ENCODE measurements at regions not wholly inside any gene's neighbourhood (a gene's known extent, or its start where the extent isn't known, plus 50 kb on each side); places are given as distances from the start of the nearest gene placed in this dataset.

GRCh38 chr3:13173186-13173585, 100.0 kb upstream of the IQSEC1 start:
- no peak for DNase-seq
- Histone ChIP-seq H3K4me1 (no peaks in the 10 kb centered on the region), H3K9me3 (replicated peaks) (no peaks in the 10 kb centered on the region), H3K4me3 (no peak overlapping the region), H3K27me3 (peaks cover 3% of the 10 kb centered on the region; the same call in 1 of the 2 replicates), H3K36me3 (no peaks in the 10 kb centered on the region), H3K27ac (no peak overlapping the region)

GRCh38 chr3:13172644-13173013, 99.4 kb upstream of the IQSEC1 start:
- H3K27me3 ChIP-seq: peaks cover 3% of the 10 kb centered on the region; the same call in 1 of the 2 replicates
- no peak overlapping the region for H3K4me3 ChIP-seq

GRCh38 chr3:13171704-13172643, 98.7 kb upstream of the IQSEC1 start:
- Histone ChIP-seq H3K27ac (no peak overlapping the region), H3K4me1 (no peaks in the 10 kb centered on the region), H3K27me3 (peaks cover 3% of the 10 kb centered on the region; the same call in 1 of the 2 replicates), H3K36me3 (no peaks in the 10 kb centered on the region), H3K4me3 (no peak overlapping the region), H3K9me3 (replicated peaks) (no peaks in the 10 kb centered on the region)
- DNase-seq: no peak

More at GRCh38 chr3:13172644-13173013, 99.4 kb upstream of the IQSEC1 start:
- no peaks in the 10 kb centered on the region for H3K9me3 ChIP-seq (replicated peaks)
- no peak overlapping the region for H3K27ac ChIP-seq
- no peaks in the 10 kb centered on the region for H3K4me1 ChIP-seq
- H3K36me3 ChIP-seq: no peaks in the 10 kb centered on the region
- no peak for DNase-seq

GRCh38 chr3:13170317-13170716, 97.1 kb upstream of the IQSEC1 start:
- Histone ChIP-seq H3K9me3 (replicated peaks) (no peaks in the 10 kb centered on the region), H3K4me1 (no peaks in the 10 kb centered on the region), H3K36me3 (no peaks in the 10 kb centered on the region), H3K4me3 (no peak overlapping the region), H3K27ac (no peak overlapping the region), H3K27me3 (peaks cover 3% of the 10 kb centered on the region; the same call in 1 of the 2 replicates)
- no peak for DNase-seq

- Histone ChIP-seq H3K27ac (no peak overlapping the region), H3K4me1 (no peaks in the 10 kb centered on the region), H3K27me3 (peaks cover 3% of the 10 kb centered on the region; the same call in 1 of the 2 replicates), H3K36me3 (no peaks in the 10 kb centered on the region), H3K4me3 (no peak overlapping the region), H3K9me3 (replicated peaks) (no peaks in the 10 kb centered on the region)
- DNase-seq: no peak
Measured at GRCh38 chr3:13168391-13168790, 95.2 kb upstream of the IQSEC1 start.

- Histone ChIP-seq H3K4me1 (no peaks in the 10 kb centered on the region), H3K9me3 (replicated peaks) (no peaks in the 10 kb centered on the region), H3K27ac (no peak overlapping the region), H3K36me3 (no peaks in the 10 kb centered on the region), H3K4me3 (no peak overlapping the region), H3K27me3 (peaks cover 3% of the 10 kb centered on the region; the same call in 1 of the 2 replicates)
- no peak for DNase-seq
Measured at GRCh38 chr3:13167829-13168228, 94.6 kb upstream of the IQSEC1 start.

- peaks cover 3% of the 10 kb centered on the region; the same call in 1 of the 2 replicates for H3K27me3 ChIP-seq
- H3K4me1 ChIP-seq: no peaks in the 10 kb centered on the region
- no peaks in the 10 kb centered on the region for H3K36me3 ChIP-seq
- no peak overlapping the region for H3K27ac ChIP-seq
- no peaks in the 10 kb centered on the region for H3K9me3 ChIP-seq (replicated peaks)
- no peak for DNase-seq
- H3K4me3 ChIP-seq: no peak overlapping the region
Measured at GRCh38 chr3:13167064-13167743, 94.0 kb upstream of the IQSEC1 start.

GRCh38 chr3:13166243-13167063, 93.2 kb upstream of the IQSEC1 start:
- Histone ChIP-seq H3K9me3 (replicated peaks) (no peaks in the 10 kb centered on the region), H3K4me3 (no peak overlapping the region), H3K27ac (no peak overlapping the region), H3K4me1 (no peaks in the 10 kb centered on the region), H3K27me3 (peaks cover 7% of the 10 kb centered on the region), H3K36me3 (no peaks in the 10 kb centered on the region)
- no peak for DNase-seq

GRCh38 chr3:13165576-13165975, 92.3 kb upstream of the IQSEC1 start:
- H3K27me3 ChIP-seq: peaks cover 10% of the 10 kb centered on the region
- H3K9me3 ChIP-seq (replicated peaks): no peaks in the 10 kb centered on the region
- no peak for DNase-seq
- H3K4me1 ChIP-seq: no peaks in the 10 kb centered on the region
- no peak overlapping the region for H3K4me3 ChIP-seq
- no peak overlapping the region for H3K27ac ChIP-seq
- no peaks in the 10 kb centered on the region for H3K36me3 ChIP-seq

GRCh38 chr3:13164893-13165492, 91.8 kb upstream of the IQSEC1 start:
- Histone ChIP-seq H3K4me3 (no peak overlapping the region), H3K27ac (no peak overlapping the region), H3K36me3 (no peaks in the 10 kb centered on the region), H3K27me3 (peaks cover 14% of the 10 kb centered on the region), H3K9me3 (replicated peaks) (no peaks in the 10 kb centered on the region), H3K4me1 (no peaks in the 10 kb centered on the region)
- no peak for DNase-seq

GRCh38 chr3:13163848-13164382, 90.7 kb upstream of the IQSEC1 start:
- no peaks in the 10 kb centered on the region for H3K9me3 ChIP-seq (replicated peaks)
- no peak for DNase-seq
- no peaks in the 10 kb centered on the region for H3K36me3 ChIP-seq
- peaks cover 14% of the 10 kb centered on the region for H3K27me3 ChIP-seq
- no peak overlapping the region for H3K4me3 ChIP-seq
- no peaks in the 10 kb centered on the region for H3K4me1 ChIP-seq
- H3K27ac ChIP-seq: no peak overlapping the region

- no peak for DNase-seq
- Histone ChIP-seq H3K4me3 (no peak overlapping the region), H3K36me3 (no peaks in the 10 kb centered on the region), H3K27me3 (peaks cover 14% of the 10 kb centered on the region), H3K27ac (no peak overlapping the region), H3K4me1 (no peaks in the 10 kb centered on the region), H3K9me3 (replicated peaks) (no peaks in the 10 kb centered on the region)
Measured at GRCh38 chr3:13162549-13163320, 89.5 kb upstream of the IQSEC1 start.

- H3K4me3 ChIP-seq: no peak overlapping the region
- H3K36me3 ChIP-seq: no peaks in the 10 kb centered on the region
- no peaks in the 10 kb centered on the region for H3K9me3 ChIP-seq (replicated peaks)
- no peak for DNase-seq
- no peak overlapping the region for H3K27ac ChIP-seq
- no peaks in the 10 kb centered on the region for H3K4me1 ChIP-seq
- H3K27me3 ChIP-seq: peaks cover 14% of the 10 kb centered on the region
Measured at GRCh38 chr3:13161771-13162535, 88.7 kb upstream of the IQSEC1 start.
